ENCODE measurements at regions not wholly inside any gene's neighbourhood (a gene's known extent, or its start where the extent isn't known, plus 50 kb on each side); places are given as distances from the start of the nearest gene placed in this dataset.
"Not testable (repeated sequence)": the region's sequence is repeated elsewhere in the genome, so short reads cannot be mapped to it uniquely, and the experiment has no call there.

- not testable (repeated sequence) for DNase-seq
Observed at GRCh38 chr15:83335542-83335941, 51.1 kb upstream of the BNC1 start.

- no peak for DNase-seq
Observed at GRCh38 chr15:83339396-83339795, 54.9 kb upstream of the BNC1 start.

GRCh38 chr15:83340087-83340486 lies 55.6 kb upstream of the BNC1 start:
- no peak for DNase-seq

- DNase-seq: no peak
Observed at GRCh38 chr15:83346342-83346741, 61.9 kb upstream of the BNC1 start.

- DNase-seq: no peak
Observed at GRCh38 chr15:83352119-83352518, 67.7 kb upstream of the BNC1 start.

GRCh38 chr15:83356501-83357399 lies 72.3 kb upstream of the BNC1 start:
- DNase-seq: no peak

- DNase-seq: no peak
Observed at GRCh38 chr15:83358972-83359564, 74.6 kb upstream of the BNC1 start.

- DNase-seq: no peak
Observed at GRCh38 chr15:83362706-83363105, 78.2 kb upstream of the BNC1 start.

- DNase-seq: no peak
Observed at GRCh38 chr15:83364501-83364900, 80.0 kb upstream of the BNC1 start.

GRCh38 chr15:83365370-83365938 lies 81.0 kb upstream of the BNC1 start:
- DNase-seq: peak; percentile 65

GRCh38 chr15:83372434-83372891 lies 74.7 kb upstream of the SH3GL3 start:
- peak; percentile 90 for DNase-seq

GRCh38 chr15:83378921-83379578 lies 68.1 kb upstream of the SH3GL3 start:
- DNase-seq: no peak

- DNase-seq: no peak
Observed at GRCh38 chr15:83379579-83379959, 67.6 kb upstream of the SH3GL3 start.

GRCh38 chr15:83380059-83380458 lies 67.1 kb upstream of the SH3GL3 start:
- peak; percentile 32 for DNase-seq

- peak; percentile 14 for DNase-seq
Observed at GRCh38 chr15:83380682-83381081, 66.5 kb upstream of the SH3GL3 start.

- DNase-seq: not testable (repeated sequence)
Observed at GRCh38 chr15:83383608-83384139, 63.5 kb upstream of the SH3GL3 start.

- DNase-seq: no peak
Observed at GRCh38 chr15:83396101-83396500, 51.0 kb upstream of the SH3GL3 start.

Measured in kidney glomerular epithelial cell (primary cell).